NT2/D1 (cell line): ENCODE measurements at regions not wholly inside any gene's neighbourhood (a gene's known extent, or its start where the extent isn't known, plus 50 kb on each side); places are given as distances from the start of the nearest gene placed in this dataset.

Experiments
- DNase-seq: peaks from one replicate; pipeline ENCODE4 v3.0.0-alpha.2; 2011; ENCODE audit warnings: low read depth, low spot score
- H3K27me3 ChIP-seq: 2 replicates; pipeline ENCODE4 v1.6.0; 2011; ENCODE audit warnings: mild to moderate bottlenecking; ENCODE audit not compliant: insufficient read length, insufficient read depth
- H3K36me3 ChIP-seq: 2 replicates; pipeline ENCODE4 v1.6.1; 2011; ENCODE audit warnings: mild to moderate bottlenecking, low read length, mixed read lengths; ENCODE audit not compliant: insufficient read depth, insufficient read length
- H3K4me1 ChIP-seq: 2 replicates; pipeline ENCODE4 v1.5.1; 2011; ENCODE audit not compliant: insufficient read depth, insufficient read length
- H3K4me3 ChIP-seq: 2 replicates; pipeline ENCODE4 v1.5.1; 2011; ENCODE audit warnings: low read depth; ENCODE audit not compliant: insufficient read length
- H3K9ac ChIP-seq: 2 replicates; pipeline ENCODE4 v1.6.0; 2011; ENCODE audit warnings: low read depth; ENCODE audit not compliant: insufficient read length
- H3K9me3 ChIP-seq: 2 replicates; pipeline ENCODE4 v1.5.1; 2011; ENCODE audit warnings: mild to moderate bottlenecking, low read length; ENCODE audit not compliant: insufficient read depth
- SUZ12 ChIP-seq: IDR thresholded peaks from 2 replicates; pipeline ENCODE4 v1.6.1; 2011; ENCODE audit not compliant: insufficient read length, insufficient read depth; ENCODE audit errors: extremely low read depth
- YY1 ChIP-seq: IDR thresholded peaks from 2 replicates; pipeline ENCODE4 v1.6.1; 2011; ENCODE audit not compliant: insufficient read length, insufficient read depth
- ZNF274 ChIP-seq: IDR thresholded peaks from 2 replicates; pipeline ENCODE4 v1.6.1; 2011; ENCODE audit warnings: mild to moderate bottlenecking, low read depth, low read length

GRCh38 chr11:106234794-106235193 lies 157.3 kb downstream of the AASDHPPT start:
- peaks cover 7% of the 10 kb centered on the region; the same call in 1 of the 2 replicates for H3K9me3 ChIP-seq
- DNase-seq = no peak
- TF ChIP-seq ZNF274 = no peak
- no peak for TF ChIP-seq SUZ12
- no peak for TF ChIP-seq YY1
- H3K27me3 ChIP-seq = no peaks in the 10 kb centered on the region
- no peaks in the 10 kb centered on the region for H3K4me1 ChIP-seq
- H3K36me3 ChIP-seq = no peaks in the 10 kb centered on the region
- H3K4me3 ChIP-seq = no peak overlapping the region
- no peak overlapping the region for H3K9ac ChIP-seq

- no peak overlapping the region for H3K4me3 ChIP-seq
- H3K4me1 ChIP-seq = no peaks in the 10 kb centered on the region
- no peaks in the 10 kb centered on the region for H3K9me3 ChIP-seq
- TF ChIP-seq SUZ12 (no peak), YY1 (no peak)
- no peaks in the 10 kb centered on the region for H3K36me3 ChIP-seq
- no peak for DNase-seq
- H3K27me3 ChIP-seq = no peaks in the 10 kb centered on the region
- H3K9ac ChIP-seq = no peak overlapping the region
Measured at GRCh38 chr11:106236295-106236694, 158.8 kb downstream of the AASDHPPT start.

- Histone ChIP-seq H3K27me3 (no peaks in the 10 kb centered on the region), H3K4me1 (no peaks in the 10 kb centered on the region), H3K4me3 (no peak overlapping the region), H3K9ac (no peak overlapping the region), H3K9me3 (no peaks in the 10 kb centered on the region), H3K36me3 (no peaks in the 10 kb centered on the region)
- TF ChIP-seq YY1 (no peak), SUZ12 (no peak), ZNF274 (no peak)
- no peak for DNase-seq
Measured at GRCh38 chr11:106238704-106239360, 161.4 kb downstream of the AASDHPPT start.

- Histone ChIP-seq H3K36me3 (no peaks in the 10 kb centered on the region), H3K9me3 (peaks cover 6% of the 10 kb centered on the region; the same call in 1 of the 2 replicates), H3K4me3 (no peak overlapping the region), H3K27me3 (no peaks in the 10 kb centered on the region), H3K9ac (no peak overlapping the region), H3K4me1 (no peaks in the 10 kb centered on the region)
- no peak for DNase-seq
- TF ChIP-seq SUZ12 (no peak), YY1 (no peak), ZNF274 (no peak)
Measured at GRCh38 chr11:106241601-106242257, 164.3 kb downstream of the AASDHPPT start.

GRCh38 chr11:106242718-106243415 lies 165.4 kb downstream of the AASDHPPT start:
- H3K9ac ChIP-seq = no peak overlapping the region
- TF ChIP-seq YY1 (no peak), ZNF274 (no peak), SUZ12 (no peak)
- DNase-seq = no peak

GRCh38 chr11:106246495-106246894 lies 169.0 kb downstream of the AASDHPPT start:
- H3K36me3 ChIP-seq = no peaks in the 10 kb centered on the region
- no peak for DNase-seq

More at GRCh38 chr11:106242718-106243415, 165.4 kb downstream of the AASDHPPT start:
- Histone ChIP-seq H3K9me3 (peaks cover 14% of the 10 kb centered on the region; the same call in 1 of the 2 replicates), H3K4me3 (no peak overlapping the region), H3K4me1 (no peaks in the 10 kb centered on the region), H3K27me3 (no peaks in the 10 kb centered on the region), H3K36me3 (no peaks in the 10 kb centered on the region)

More at GRCh38 chr11:106246495-106246894, 169.0 kb downstream of the AASDHPPT start:
- H3K9me3 ChIP-seq = peaks cover 14% of the 10 kb centered on the region; the same call in 1 of the 2 replicates
- no peak for TF ChIP-seq SUZ12
- TF ChIP-seq YY1 = no peak
- no peak for TF ChIP-seq ZNF274
- no peaks in the 10 kb centered on the region for H3K27me3 ChIP-seq
- no peak overlapping the region for H3K4me3 ChIP-seq
- no peak overlapping the region for H3K9ac ChIP-seq
- no peaks in the 10 kb centered on the region for H3K4me1 ChIP-seq
